ENCODE measurements at regions not wholly inside any gene's neighbourhood (a gene's known extent, or its start where the extent isn't known, plus 50 kb on each side); places are given as distances from the start of the nearest gene placed in this dataset.
"Not testable (repeated sequence)": the region's sequence is repeated elsewhere in the genome, so short reads cannot be mapped to it uniquely, and the experiment has no call there.

DNA sequence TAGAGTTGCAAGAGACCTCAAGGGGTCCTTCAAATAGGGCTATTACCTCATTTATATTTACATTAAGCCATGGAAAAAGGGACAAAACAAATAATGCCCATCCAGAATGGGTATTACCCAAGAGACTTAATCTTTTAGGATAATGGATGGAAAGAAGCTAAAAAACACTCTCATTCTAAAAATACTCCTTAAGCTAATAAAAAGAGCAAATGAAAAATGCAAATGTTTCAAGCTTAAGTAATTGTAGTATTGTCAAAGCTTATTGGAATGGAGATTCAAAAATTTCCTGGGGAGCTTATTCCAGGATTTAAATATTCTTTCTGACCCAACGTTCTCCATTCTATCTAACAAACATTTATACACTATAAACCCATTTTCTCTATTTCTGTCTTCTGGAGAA, 107.8 kb upstream of the SPIN4 start:
- DNase-seq = no peak

DNA sequence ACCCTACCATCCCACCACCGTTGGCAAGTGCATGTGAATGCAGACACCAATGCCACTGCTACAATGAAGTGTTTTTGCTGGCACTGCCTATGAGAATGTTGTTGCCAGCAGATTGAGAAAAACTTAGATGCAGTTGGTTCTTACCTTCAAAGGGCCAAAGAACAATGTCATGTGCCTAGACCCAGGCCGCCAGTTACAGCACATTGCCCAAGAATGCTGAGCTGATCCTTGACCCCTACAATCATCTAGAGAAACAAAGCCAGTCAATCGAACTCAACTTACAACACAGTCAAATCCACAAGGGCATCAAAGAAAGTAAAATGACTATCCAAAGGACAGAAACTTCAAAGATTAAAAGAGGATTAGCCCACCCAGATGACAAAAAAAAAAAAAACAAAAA, 102.4 kb upstream of the SPIN4 start:
- DNase-seq = no peak

- no peak for DNase-seq
These were observed 90.6 kb upstream of the SPIN4 start for GRCh38 chrX:63441717-63442116.

- no peak for DNase-seq
These were observed 88.4 kb upstream of the SPIN4 start for GRCh38 chrX:63439580-63439979.

DNA sequence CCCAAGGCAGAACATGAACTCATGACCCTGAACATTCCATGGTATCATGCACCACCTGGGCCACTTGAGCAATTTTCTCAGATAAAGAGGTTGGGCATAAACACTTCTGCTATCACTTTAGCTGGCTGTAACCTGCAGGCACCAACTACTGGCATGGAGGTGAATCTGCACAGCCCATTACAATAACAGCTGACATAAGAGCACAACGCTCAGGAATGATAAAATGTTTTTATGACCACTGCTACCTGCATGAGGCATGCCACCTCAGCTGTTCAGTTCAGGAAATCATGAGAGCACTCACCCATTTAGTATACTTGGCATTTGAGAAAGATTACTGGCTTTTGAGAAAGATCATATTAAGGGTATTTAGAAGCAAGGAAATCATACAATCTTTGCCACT, 85.7 kb upstream of the SPIN4 start:
- no peak for DNase-seq

- no peak for DNase-seq
These were observed 83.5 kb upstream of the SPIN4 start for GRCh38 chrX:63434665-63435064.

GRCh38 chrX:63434206-63434605, 83.1 kb upstream of the SPIN4 start:
- DNase-seq = no peak

DNA sequence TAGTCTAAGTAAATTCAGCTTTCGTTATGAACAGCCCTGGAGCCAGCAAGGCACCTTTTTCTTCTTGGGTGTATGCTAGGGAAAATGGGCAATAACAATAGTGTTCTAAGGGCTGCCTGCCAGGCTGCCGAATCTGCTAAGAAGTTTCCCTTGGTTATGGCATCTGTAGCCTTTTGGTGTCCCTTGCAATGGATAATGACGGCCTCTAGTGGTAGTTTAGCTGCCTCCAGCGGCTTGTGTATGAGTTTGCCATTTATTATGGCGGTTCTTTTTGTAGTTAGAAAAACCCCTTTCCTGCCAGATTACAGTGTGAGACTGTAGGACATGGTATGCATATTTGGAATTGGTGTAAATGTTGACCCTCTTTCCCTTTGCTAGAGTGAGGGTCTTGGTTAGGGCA, 78.9 kb upstream of the SPIN4 start:
- no peak for DNase-seq

GRCh38 chrX:63428348-63428747, 77.2 kb upstream of the SPIN4 start:
- DNase-seq = no peak

DNA sequence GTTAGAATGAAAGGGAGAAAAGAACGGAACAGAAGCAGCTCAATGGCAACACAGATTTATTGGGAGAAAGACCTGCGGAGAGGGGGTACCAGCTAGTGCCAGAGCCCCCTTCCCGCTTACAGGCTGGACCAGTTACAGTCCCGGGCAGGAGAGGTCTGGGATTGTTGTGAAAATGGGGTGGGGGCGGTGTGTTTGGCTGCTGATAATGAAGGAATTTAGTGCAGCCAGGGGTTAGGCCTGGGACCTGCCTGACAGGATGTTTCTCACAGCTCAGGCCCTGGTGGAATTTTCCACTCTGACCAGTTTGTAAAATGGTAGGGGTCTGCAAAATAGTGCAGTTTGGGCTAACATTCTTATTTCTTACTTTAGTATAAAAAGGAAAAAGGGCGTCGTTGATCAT, 75.4 kb upstream of the SPIN4 start:
- no peak for DNase-seq

GRCh38 chrX:63424063-63424462, 72.9 kb upstream of the SPIN4 start:
- DNase-seq = no peak

DNA sequence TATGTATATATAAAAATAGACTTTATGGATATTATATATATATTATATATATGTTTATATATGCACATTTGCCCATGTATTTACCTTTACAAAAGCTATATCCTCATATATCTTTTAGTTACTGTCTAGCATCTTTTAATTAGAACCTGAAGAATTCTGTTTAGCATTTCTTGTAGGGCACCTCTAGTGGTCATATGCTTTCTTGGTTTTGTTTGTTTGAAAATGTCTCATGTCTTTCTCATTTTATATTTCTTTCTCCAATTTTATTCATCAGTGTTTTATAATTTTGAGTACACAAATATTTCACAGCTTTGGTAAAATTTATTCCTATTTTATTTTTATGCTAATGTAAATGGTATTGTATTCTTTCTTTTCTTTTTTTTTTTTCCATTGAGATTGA, 70.3 kb upstream of the SPIN4 start:
- DNase-seq = no peak

GRCh38 chrX:63418211-63418610, 67.1 kb upstream of the SPIN4 start:
- DNase-seq = no peak

- no peak for DNase-seq
These were observed 66.5 kb upstream of the SPIN4 start for GRCh38 chrX:63417649-63418048.

DNA sequence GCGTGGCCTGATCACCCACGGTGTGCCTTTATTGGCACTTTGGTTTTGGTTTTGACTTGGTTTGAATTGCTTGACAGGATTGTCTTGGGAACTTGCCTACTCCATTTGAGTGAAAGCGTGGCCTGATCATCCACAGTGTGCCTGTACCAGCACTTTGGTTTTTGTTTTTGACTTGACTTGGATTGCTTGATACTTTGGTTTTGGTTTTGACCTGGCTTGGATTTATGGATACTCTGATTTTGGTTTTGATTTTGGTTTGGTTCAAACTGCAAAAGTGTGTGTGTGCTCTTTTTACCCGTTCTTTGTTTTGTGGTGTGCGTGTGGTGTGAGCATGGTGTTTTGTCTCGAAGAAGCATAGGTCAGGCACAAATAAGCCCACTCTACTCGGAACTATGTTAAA, 58.8 kb upstream of the SPIN4 start:
- DNase-seq = not testable (repeated sequence)

DNA sequence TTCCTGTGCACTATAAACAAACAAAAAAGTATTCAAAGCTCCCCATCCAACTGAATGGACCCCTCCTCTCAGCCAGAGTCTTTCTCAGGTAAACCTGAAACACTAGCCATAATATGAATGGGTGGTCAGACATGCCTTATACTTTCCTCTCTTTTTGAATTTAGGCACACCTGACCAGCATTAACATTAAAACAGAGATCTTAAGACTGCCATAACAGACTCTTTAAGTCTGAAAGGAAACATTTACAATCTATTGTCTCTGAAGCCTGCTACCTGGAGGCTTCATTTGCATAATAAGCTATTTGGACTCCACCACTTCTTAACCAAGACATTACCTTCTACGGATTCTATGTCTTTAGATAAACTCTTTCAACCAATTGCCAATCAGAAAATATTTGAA, 56.9 kb upstream of the SPIN4 start:
- no peak for DNase-seq

GRCh38 chrX:63404332-63404731, 53.2 kb upstream of the SPIN4 start:
- no peak for DNase-seq

- DNase-seq = no peak
These were observed 51.0 kb upstream of the SPIN4 start for GRCh38 chrX:63402106-63402505.

Data from stimulated activated CD4-positive, alpha-beta T cell treated with anti-CD3 and anti-CD28 coated beads, Interleukin-15, amount 100 ng/mL, for 24 hours (primary cell).